Endothelial cell of umbilical vein (primary cell): ENCODE measurements at regions not wholly inside any gene's neighbourhood (a gene's known extent, or its start where the extent isn't known, plus 50 kb on each side); places are given as distances from the start of the nearest gene placed in this dataset.

Experiments
- BruUV-seq: library from RNA; stranded (reverse); fragments of 400-500 nt; replicated peaks from 2 replicates; lab custom pipeline; 2021; lab: Mats Ljungman, UMichigan
- CTCF ChIA-PET: fragments of 300-600, 350-600 bp; sonication (Branson Sonifier 250); formaldehyde crosslinking; loops from one replicate; lab custom pipeline; 2021; ENCODE audit warnings: antibody characterized with exemption, inconsistent platforms; lab: Charles Lee
- POLR2A ChIA-PET: fragments of 300-600, 350-600 bp; sonication (Branson Sonifier 250); formaldehyde crosslinking; loops from one replicate; lab custom pipeline; 2021; ENCODE audit warnings: antibody characterized with exemption, inconsistent platforms; lab: Charles Lee
- DNase-seq: peaks from one replicate; pipeline ENCODE4 v3.0.0-alpha.2; 2011; ENCODE audit warnings: low read depth, low spot score
- FAIRE-seq: peaks from 2 replicates; lab custom pipeline; 2011; peaks lifted over from hg19 to GRCh38; lab: Jason Lieb, UNC
- H2AFZ ChIP-seq: 2 replicates; pipeline ENCODE4 v1.6.0; 2012; ENCODE audit warnings: low read depth, low read length, control low read depth, inconsistent platforms
- H3K27ac ChIP-seq: 2 replicates; pipeline ENCODE4 v1.5.1; 2011; ENCODE audit warnings: low read depth, mild to moderate bottlenecking, control low read depth, low read length, moderate library complexity; ENCODE audit not compliant: insufficient read depth
- H3K27me3 ChIP-seq, 2 experiments: 2 replicates each; pipeline versions ENCODE4 v1.6.0 to v1.6.1; 2011; ENCODE audit warnings: low read length in 2 of 2, mixed read lengths in 1 of 2; ENCODE audit not compliant: control insufficient read depth in 2 of 2, insufficient read depth in 2 of 2
- H3K36me3 ChIP-seq, 2 experiments: 2 replicates in 1 of 2; 3 replicates in 1 of 2; pipeline ENCODE4 v1.5.1; 2011; ENCODE audit warnings: low read length in 2 of 2, mild to moderate bottlenecking in 1 of 2, moderate library complexity in 1 of 2; ENCODE audit not compliant: control insufficient read depth in 2 of 2, insufficient read depth in 2 of 2; ENCODE audit errors: extremely low read depth in 1 of 2
- H3K4me1 ChIP-seq: 3 replicates; pipeline ENCODE4 v1.5.1; 2011; ENCODE audit warnings: mild to moderate bottlenecking, low read length; ENCODE audit not compliant: control insufficient read depth, insufficient read depth; ENCODE audit errors: extremely low read depth
- H3K4me2 ChIP-seq: 2 replicates; pipeline ENCODE4 v1.6.1; 2011; ENCODE audit warnings: low read length, control low read depth, mixed read lengths; ENCODE audit not compliant: insufficient read depth
- H3K4me3 ChIP-seq, 3 experiments: fragments of 200-600 bp in 1 of 3; sonication (generic), shearing (Covaris generic) in 1 of 3; replicated peaks in 1 of 3; 2 replicates each; pipeline ENCODE4 v1.5.1; 2011 to 2016; ENCODE audit warnings: control low read depth in 3 of 3, low read length in 3 of 3, mild to moderate bottlenecking in 2 of 3, inconsistent platforms in 1 of 3, low read depth in 1 of 3, moderate library complexity in 1 of 3; ENCODE audit not compliant: insufficient read depth in 1 of 3
- H3K79me2 ChIP-seq: 2 replicates; pipeline ENCODE4 v1.6.0; 2012; ENCODE audit warnings: low read length, inconsistent platforms; ENCODE audit not compliant: control insufficient read depth, insufficient read depth
- H3K9ac ChIP-seq: replicated peaks from 2 replicates; pipeline ENCODE3; 2011; ENCODE audit warnings: low read length, control low read depth; ENCODE audit not compliant: insufficient read depth; ENCODE audit errors: extremely low read depth
- H3K9me1 ChIP-seq: replicated peaks from 3 replicates; pipeline ENCODE4 v1.6.0; 2011; ENCODE audit warnings: mild to moderate bottlenecking, low read length; ENCODE audit not compliant: control insufficient read depth, insufficient read depth; ENCODE audit errors: extremely low read depth
- H3K9me3 ChIP-seq: replicated peaks from 2 replicates; pipeline ENCODE4 v1.5.1; 2012; ENCODE audit warnings: low read length, inconsistent platforms; ENCODE audit not compliant: control insufficient read depth, insufficient read depth
- H4K20me1 ChIP-seq: replicated peaks from 2 replicates; pipeline ENCODE3; 2011; ENCODE audit warnings: mild to moderate bottlenecking, low read length; ENCODE audit not compliant: control insufficient read depth, insufficient read depth; ENCODE audit errors: extremely low read depth
- EZH2 ChIP-seq: IDR thresholded peaks from 2 replicates; pipeline ENCODE4 v1.6.1; 2012; ENCODE audit warnings: borderline replicate concordance, low read depth, mild to moderate bottlenecking, moderate library complexity, low read length, inconsistent platforms; ENCODE audit not compliant: severe bottlenecking
- FOS ChIP-seq: IDR thresholded peaks from 2 replicates; pipeline ENCODE4 v1.6.1; 2011; ENCODE audit warnings: mild to moderate bottlenecking, low read length, moderate library complexity, borderline replicate concordance; ENCODE audit not compliant: insufficient read depth
- GATA2 ChIP-seq: IDR thresholded peaks from 2 replicates; pipeline ENCODE4 v1.7.0; 2011; ENCODE audit warnings: low read depth, mild to moderate bottlenecking, moderate library complexity, mixed read lengths, low read length; ENCODE audit not compliant: insufficient read length, insufficient read depth
- JUN ChIP-seq: IDR thresholded peaks from 2 replicates; pipeline ENCODE4 v1.6.1; 2011; ENCODE audit warnings: borderline replicate concordance, low read depth; ENCODE audit not compliant: insufficient read length, insufficient read depth
- POLR2A ChIP-seq: IDR thresholded peaks from 2 replicates; pipeline ENCODE4 v1.6.1; 2012; ENCODE audit warnings: low read depth, mild to moderate bottlenecking, control low read depth, low read length
- POLR2AphosphoS5 ChIP-seq: IDR thresholded peaks from 2 replicates; pipeline ENCODE4 v1.6.1; 2012; ENCODE audit warnings: low read depth, mild to moderate bottlenecking, control low read depth, low read length, moderate library complexity; ENCODE audit not compliant: insufficient read depth
- dilution Hi-C: fragments of 300-500 bp; cut with MboI; formaldehyde crosslinking; loops from one replicate; pipeline ENCODE4 v1.15.0; 2019; ENCODE audit warnings: low sequenced_read_pairs; ENCODE audit not compliant: extremely low pct_ligation_motif_present
- intact Hi-C: fragments of 100-400 bp; cut with micrococcal nuclease; formaldehyde crosslinking; loops from one replicate; pipeline ENCODE4 v1.10.0; 2022
- TF ChIP-seq, protein P1 (sequence below), 2 donors: IDR thresholded peaks; 1 replicate in 1 of 2; 2 replicates in 1 of 2; pipeline ENCODE4 v1.5.1; 2011; ENCODE audit warnings: low read length in 2 of 2, mild to moderate bottlenecking in 2 of 2, moderate library complexity in 2 of 2, control low read depth in 1 of 2, inconsistent platforms in 1 of 2, low read depth in 1 of 2; ENCODE audit not compliant: insufficient read depth in 1 of 2; ENCODE audit errors: extremely low read depth in 1 of 2
- TF ChIP-seq, protein P2 (sequence below): IDR thresholded peaks from 2 replicates; pipeline ENCODE4 v1.6.1; 2011; ENCODE audit not compliant: insufficient read depth, insufficient read length

DNA sequence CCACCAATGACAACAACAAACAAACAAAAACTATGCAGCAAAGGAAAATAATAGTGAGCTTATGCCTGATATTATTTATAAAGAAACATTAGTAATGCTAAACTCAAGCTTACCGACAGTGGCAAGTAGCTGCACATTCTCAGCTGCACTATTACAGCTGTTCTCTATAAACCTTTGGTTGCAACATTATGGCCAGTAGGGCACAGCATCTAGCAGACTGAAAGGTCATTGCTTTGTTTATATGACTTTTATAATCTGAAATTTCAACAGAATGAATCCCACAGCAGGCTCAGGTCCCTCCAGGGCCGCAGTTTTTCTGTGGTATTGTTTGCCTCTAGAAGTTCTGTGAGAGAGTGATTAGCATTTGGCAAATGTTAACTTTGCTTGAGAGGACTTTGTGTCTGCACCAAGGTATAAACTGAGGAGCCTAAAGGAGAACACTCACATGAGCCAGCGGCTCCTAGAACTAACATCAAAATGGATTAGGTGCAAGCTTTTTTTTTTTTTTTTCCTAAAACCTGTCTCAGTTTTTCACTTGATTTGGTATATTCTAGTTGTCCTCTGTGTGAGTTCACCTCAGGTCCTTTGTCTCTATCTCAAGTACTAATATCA is 58.3 kb downstream of the IZUMO3 start:
- FAIRE-seq (no peak), DNase-seq (no peak)
- no peaks in the 10 kb centered on the region for H3K27me3 ChIP-seq
- POLR2A ChIA-PET = no interaction called here
- no peak overlapping the region for H3K4me2 ChIP-seq
- no peak overlapping the region for H2AFZ ChIP-seq
- no peak for TF ChIP-seq JUN
- TF ChIP-seq EZH2 = no peak
- no peak for TF ChIP-seq POLR2A
- no peak for TF ChIP-seq FOS
- TF ChIP-seq, protein P1, sequence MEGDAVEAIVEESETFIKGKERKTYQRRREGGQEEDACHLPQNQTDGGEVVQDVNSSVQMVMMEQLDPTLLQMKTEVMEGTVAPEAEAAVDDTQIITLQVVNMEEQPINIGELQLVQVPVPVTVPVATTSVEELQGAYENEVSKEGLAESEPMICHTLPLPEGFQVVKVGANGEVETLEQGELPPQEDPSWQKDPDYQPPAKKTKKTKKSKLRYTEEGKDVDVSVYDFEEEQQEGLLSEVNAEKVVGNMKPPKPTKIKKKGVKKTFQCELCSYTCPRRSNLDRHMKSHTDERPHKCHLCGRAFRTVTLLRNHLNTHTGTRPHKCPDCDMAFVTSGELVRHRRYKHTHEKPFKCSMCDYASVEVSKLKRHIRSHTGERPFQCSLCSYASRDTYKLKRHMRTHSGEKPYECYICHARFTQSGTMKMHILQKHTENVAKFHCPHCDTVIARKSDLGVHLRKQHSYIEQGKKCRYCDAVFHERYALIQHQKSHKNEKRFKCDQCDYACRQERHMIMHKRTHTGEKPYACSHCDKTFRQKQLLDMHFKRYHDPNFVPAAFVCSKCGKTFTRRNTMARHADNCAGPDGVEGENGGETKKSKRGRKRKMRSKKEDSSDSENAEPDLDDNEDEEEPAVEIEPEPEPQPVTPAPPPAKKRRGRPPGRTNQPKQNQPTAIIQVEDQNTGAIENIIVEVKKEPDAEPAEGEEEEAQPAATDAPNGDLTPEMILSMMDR (IDR thresholded peaks at IDR 0.05; ENCODE audit: extremely low read depth in 1 of 2, insufficient read depth in 1 of 2, low read depth in 1 of 2, low read length in 2 of 2) = no peak
- no peak for TF ChIP-seq POLR2AphosphoS5
- TF ChIP-seq, protein P2, sequence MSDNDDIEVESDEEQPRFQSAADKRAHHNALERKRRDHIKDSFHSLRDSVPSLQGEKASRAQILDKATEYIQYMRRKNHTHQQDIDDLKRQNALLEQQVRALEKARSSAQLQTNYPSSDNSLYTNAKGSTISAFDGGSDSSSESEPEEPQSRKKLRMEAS = no peak
- no peak for TF ChIP-seq GATA2
- no peaks in the 10 kb centered on the region for H3K4me1 ChIP-seq
- H3K27ac ChIP-seq = no peak overlapping the region
- CTCF ChIA-PET = no interaction called here
- no TSS peak for BruUV-seq
- H3K36me3 ChIP-seq = no peaks in the 10 kb centered on the region
- H3K9me3 ChIP-seq = no peaks in the 10 kb centered on the region
- H4K20me1 ChIP-seq = no peaks in the 10 kb centered on the region
- dilution Hi-C loops (no loop called here), intact Hi-C loops (no loop called here)
- no peak overlapping the region for H3K9ac ChIP-seq
- H3K9me1 ChIP-seq = no peaks in the 10 kb centered on the region
- H3K79me2 ChIP-seq = no peaks in the 10 kb centered on the region
- H3K4me3 ChIP-seq = no peak overlapping the region
